HG03095 (cell line): ENCODE measurements at regions not wholly inside any gene's neighbourhood (a gene's known extent, or its start where the extent isn't known, plus 50 kb on each side); places are given as distances from the start of the nearest gene placed in this dataset.
"Not testable (repeated sequence)": the region's sequence is repeated elsewhere in the genome, so short reads cannot be mapped to it uniquely, and the experiment has no call there.

Experiments used
- ATAC-seq: cut with Tn5 transposase; IDR thresholded peaks from one replicate; pipeline ENCODE4 v1.9.1; 2021; ENCODE audit warnings: moderate library complexity; ENCODE audit not compliant: unreplicated experiment

- no peak for ATAC-seq
Measured at GRCh38 chr5:7269591-7270274, 126.2 kb upstream of the ADCY2 start.

- ATAC-seq = no peak
Measured at GRCh38 chr5:7271435-7272084, 124.4 kb upstream of the ADCY2 start.

- no peak for ATAC-seq
Measured at GRCh38 chr5:7272408-7272965, 123.5 kb upstream of the ADCY2 start.

GRCh38 chr5:7274203-7274602 lies 121.7 kb upstream of the ADCY2 start:
- ATAC-seq = no peak

GRCh38 chr5:7289634-7290033 lies 106.3 kb upstream of the ADCY2 start:
- ATAC-seq = not testable (repeated sequence)

GRCh38 chr5:7297821-7298220 lies 98.1 kb upstream of the ADCY2 start:
- not testable (repeated sequence) for ATAC-seq

- not testable (repeated sequence) for ATAC-seq
Measured at GRCh38 chr5:7299731-7300130, 96.2 kb upstream of the ADCY2 start.

- ATAC-seq = not testable (repeated sequence)
Measured at GRCh38 chr5:7305000-7305674, 90.8 kb upstream of the ADCY2 start.

GRCh38 chr5:7306556-7306955 lies 89.4 kb upstream of the ADCY2 start:
- ATAC-seq = not testable (repeated sequence)

- not testable (repeated sequence) for ATAC-seq
Measured at GRCh38 chr5:7307709-7308108, 88.2 kb upstream of the ADCY2 start.

GRCh38 chr5:7309715-7310114 lies 86.2 kb upstream of the ADCY2 start:
- not testable (repeated sequence) for ATAC-seq

GRCh38 chr5:7310656-7311055 lies 85.3 kb upstream of the ADCY2 start:
- ATAC-seq = not testable (repeated sequence)

GRCh38 chr5:7315118-7315517 lies 80.8 kb upstream of the ADCY2 start:
- ATAC-seq = no peak

GRCh38 chr5:7317751-7318150 lies 78.2 kb upstream of the ADCY2 start:
- no peak for ATAC-seq

GRCh38 chr5:7320701-7321301 lies 75.1 kb upstream of the ADCY2 start:
- ATAC-seq = no peak

GRCh38 chr5:7321724-7322123 lies 74.2 kb upstream of the ADCY2 start:
- ATAC-seq = no peak

GRCh38 chr5:7324919-7325318 lies 71.0 kb upstream of the ADCY2 start:
- no peak for ATAC-seq

GRCh38 chr5:7325975-7326913 lies 69.7 kb upstream of the ADCY2 start:
- no peak for ATAC-seq

- ATAC-seq = no peak
Measured at GRCh38 chr5:7329141-7329540, 66.8 kb upstream of the ADCY2 start.

- ATAC-seq = no peak
Measured at GRCh38 chr5:7329712-7330111, 66.2 kb upstream of the ADCY2 start.
